Tibial nerve (tissue), 4 donors: ENCODE measurements at regions not wholly inside any gene's neighbourhood (a gene's known extent, or its start where the extent isn't known, plus 50 kb on each side); places are given as distances from the start of the nearest gene placed in this dataset.
"Not testable (repeated sequence)": the region's sequence is repeated elsewhere in the genome, so short reads cannot be mapped to it uniquely, and the experiment has no call there.

Experiments
- DNase-seq, 2 donors: peaks; one replicate each; pipeline ENCODE4 v3.0.0-alpha.2; 2019; ENCODE audit warnings: low spot score in 2 of 2
- H3K27ac ChIP-seq, 4 donors: fragments of 200-600 bp; sonication (generic) in 3 of 4; one replicate each; pipeline ENCODE4 v1.5.1; 2017 to 2019; ENCODE audit warnings: mild to moderate bottlenecking in 1 of 4
- H3K27me3 ChIP-seq, 2 donors: fragments of 200-600 bp; sonication (generic) in 1 of 2; one replicate each; pipeline versions ENCODE4 v1.5.1 to v1.6.0; 2017 to 2019
- H3K36me3 ChIP-seq, 3 donors: fragments of 200-600 bp; sonication (generic); one replicate each; pipeline ENCODE4 v1.5.1; 2018 to 2019
- H3K4me1 ChIP-seq, 4 donors: fragments of 200-600 bp; sonication (generic) in 3 of 4; one replicate each; pipeline ENCODE4 v1.5.1; 2017 to 2019
- H3K4me3 ChIP-seq, 4 donors: fragments of 200-600 bp; sonication (generic) in 3 of 4; one replicate each; pipeline ENCODE4 v1.5.1; 2017 to 2019; ENCODE audit warnings: mild to moderate bottlenecking in 1 of 4, moderate library complexity in 1 of 4
- H3K9me3 ChIP-seq, 4 donors: fragments of 200-600 bp; sonication (generic) in 3 of 4; one replicate each; pipeline ENCODE4 v1.5.1; 2017 to 2019
- CTCF ChIP-seq, 5 experiments: fragments of 200-600 bp in 3 of 5; fragments of 450-650 bp in 2 of 5; sonication (generic) in 3 of 5; IDR thresholded peaks; one replicate each; pipeline ENCODE4 v1.5.1; 2016 to 2019; ENCODE audit warnings: antibody characterized with exemption in 5 of 5, mild to moderate bottlenecking in 3 of 5, moderate library complexity in 2 of 5
- EP300 ChIP-seq, 2 donors: sonication (generic); formaldehyde crosslinking; IDR thresholded peaks; one replicate each; pipeline ENCODE4 v1.6.1; 2017; ENCODE audit warnings: antibody characterized with exemption in 2 of 2, mild to moderate bottlenecking in 1 of 2
- POLR2A ChIP-seq, 2 donors: fragments of 450-650 bp; IDR thresholded peaks; one replicate each; pipeline ENCODE4 v1.6.1; 2017; ENCODE audit warnings: antibody characterized with exemption in 2 of 2, mild to moderate bottlenecking in 2 of 2, moderate library complexity in 2 of 2
- WGBS, 2 donors: methylation state at CpG; one replicate each; pipeline ENCODE4 v1.1.5; 2018; 5-methylcytosine and 5-hydroxymethylcytosine counted together

GRCh38 chr15:24269923-24270322 is 405.7 kb upstream of the NPAP1 start:
- no peaks in the 10 kb centered on the region for H3K36me3 ChIP-seq
- no peak for DNase-seq
- no peaks in the 10 kb centered on the region for H3K9me3 ChIP-seq
- H3K27me3 ChIP-seq: no peaks in the 10 kb centered on the region
- no peak overlapping the region for H3K4me3 ChIP-seq
- TF ChIP-seq EP300 (IDR thresholded peaks at IDR 0.05) (no peak), POLR2A (IDR thresholded peaks at IDR 0.05) (no peak), CTCF (IDR thresholded peaks at IDR 0.05) (no peak)
- 90 to 94% methylated on average over 10 to 13 of the region's 13 CpGs for WGBS, 2 donors
- H3K4me1 ChIP-seq: no peaks in the 10 kb centered on the region
- no peak overlapping the region for H3K27ac ChIP-seq

- DNase-seq, H3K9me3 ChIP-seq, H3K27ac ChIP-seq, H3K4me3 ChIP-seq, H3K36me3 ChIP-seq, H3K27me3 ChIP-seq, H3K4me1 ChIP-seq: not testable (repeated sequence)
- 64 to 66% methylated on average over 5 of the region's 5 CpGs for WGBS, 2 donors
Observed at GRCh38 chr15:24271496-24272244, 403.9 kb upstream of the NPAP1 start.

GRCh38 chr15:24292837-24293236 is 382.7 kb upstream of the NPAP1 start:
- H3K36me3 ChIP-seq: no peaks in the 10 kb centered on the region
- no peak overlapping the region for H3K4me3 ChIP-seq
- TF ChIP-seq CTCF (IDR thresholded peaks at IDR 0.05): no peak
- TF ChIP-seq EP300 (IDR thresholded peaks at IDR 0.05): no peak
- TF ChIP-seq POLR2A (IDR thresholded peaks at IDR 0.05): no peak
- no peaks in the 10 kb centered on the region for H3K9me3 ChIP-seq
- H3K27me3 ChIP-seq: no peaks in the 10 kb centered on the region
- DNase-seq: no peak
- no peaks in the 10 kb centered on the region for H3K4me1 ChIP-seq
- no peak overlapping the region for H3K27ac ChIP-seq
- WGBS, 2 donors: 61 to 63% methylated on average over 2 of the region's 2 CpGs

- not testable (repeated sequence) for H3K27me3 ChIP-seq, H3K4me1 ChIP-seq, H3K9me3 ChIP-seq, H3K4me3 ChIP-seq, H3K27ac ChIP-seq, DNase-seq, H3K36me3 ChIP-seq
- WGBS, 2 donors: 63 to 70% methylated on average over 8 of the region's 8 CpGs
Observed at GRCh38 chr15:24300804-24301368, 374.7 kb upstream of the NPAP1 start.

- H3K36me3 ChIP-seq, H3K27me3 ChIP-seq, H3K4me1 ChIP-seq, H3K4me3 ChIP-seq, DNase-seq, H3K9me3 ChIP-seq, H3K27ac ChIP-seq: not testable (repeated sequence)
- 92 to 94% methylated on average over 1 of the region's 1 CpG for WGBS, 2 donors
Observed at GRCh38 chr15:24301999-24302398, 373.6 kb upstream of the NPAP1 start.

- H3K9me3 ChIP-seq, H3K27ac ChIP-seq, DNase-seq, H3K36me3 ChIP-seq, H3K4me1 ChIP-seq, H3K4me3 ChIP-seq, H3K27me3 ChIP-seq: not testable (repeated sequence)
- 42 to 44% methylated on average over 2 of the region's 2 CpGs for WGBS, 2 donors
Observed at GRCh38 chr15:24304747-24305146, 370.8 kb upstream of the NPAP1 start.

GRCh38 chr15:24305643-24306042 is 369.9 kb upstream of the NPAP1 start:
- not testable (repeated sequence) for H3K27me3 ChIP-seq, H3K4me1 ChIP-seq, H3K36me3 ChIP-seq, DNase-seq, H3K4me3 ChIP-seq, H3K9me3 ChIP-seq, H3K27ac ChIP-seq
- WGBS, 2 donors: 24 to 43% methylated on average over 1 of the region's 1 CpG

GRCh38 chr15:24309700-24310099 is 365.9 kb upstream of the NPAP1 start:
- 62 to 75% methylated on average over 1 of the region's 1 CpG for WGBS, 2 donors
- not testable (repeated sequence) for H3K4me1 ChIP-seq, H3K27me3 ChIP-seq, H3K36me3 ChIP-seq, H3K27ac ChIP-seq, H3K9me3 ChIP-seq, DNase-seq, H3K4me3 ChIP-seq

GRCh38 chr15:24311692-24312091 is 363.9 kb upstream of the NPAP1 start:
- H3K4me1 ChIP-seq, H3K27me3 ChIP-seq, H3K4me3 ChIP-seq, DNase-seq, H3K9me3 ChIP-seq, H3K27ac ChIP-seq, H3K36me3 ChIP-seq: not testable (repeated sequence)
- 59 to 63% methylated on average over 3 of the region's 3 CpGs for WGBS, 2 donors

- not testable (repeated sequence) for H3K27ac ChIP-seq, H3K4me3 ChIP-seq, H3K36me3 ChIP-seq, H3K9me3 ChIP-seq, H3K4me1 ChIP-seq, DNase-seq, H3K27me3 ChIP-seq
- WGBS, 2 donors: 79 to 81% methylated on average over 3 of the region's 3 CpGs
Observed at GRCh38 chr15:24316326-24316725, 359.2 kb upstream of the NPAP1 start.
